Fibroblast of lung (primary cell): ENCODE measurements at regions not wholly inside any gene's neighbourhood (a gene's known extent, or its start where the extent isn't known, plus 50 kb on each side); places are given as distances from the start of the nearest gene placed in this dataset.

ENCODE experiments used
- DNase-seq, 2 donors: peaks; one replicate each; pipeline versions ENCODE4 v3.0.0 to v3.0.0-alpha.2; 2010; ENCODE audit warnings: low read depth in 2 of 2
- H2AFZ ChIP-seq: 2 replicates; pipeline ENCODE4 v1.5.1; 2012; ENCODE audit warnings: low read length, control low read depth, inconsistent platforms
- H3K27ac ChIP-seq: 2 replicates; pipeline ENCODE4 v1.5.1; 2011; ENCODE audit warnings: low read length, control low read depth; ENCODE audit not compliant: insufficient read depth
- H3K27me3 ChIP-seq: 2 replicates; pipeline ENCODE4 v1.5.1; 2011; ENCODE audit warnings: mild to moderate bottlenecking, low read length; ENCODE audit not compliant: control insufficient read depth, insufficient read depth
- H3K36me3 ChIP-seq: 2 replicates; pipeline ENCODE4 v1.5.1; 2011; ENCODE audit warnings: low read length; ENCODE audit not compliant: control insufficient read depth, insufficient read depth
- H3K4me1 ChIP-seq: 2 replicates; pipeline ENCODE4 v1.5.1; 2011; ENCODE audit warnings: low read length; ENCODE audit not compliant: control insufficient read depth, insufficient read depth; ENCODE audit errors: extremely low read depth
- H3K4me2 ChIP-seq: 2 replicates; pipeline ENCODE4 v1.5.1; 2011; ENCODE audit warnings: low read length, control low read depth; ENCODE audit not compliant: insufficient read depth; ENCODE audit errors: extremely low read depth
- H3K4me3 ChIP-seq, 4 experiments: fragments of 200-600 bp in 1 of 4; sonication (generic) in 1 of 4; replicated peaks in 1 of 4; 2 replicates each; pipeline ENCODE4 v1.5.1; 2011 to 2016; ENCODE audit warnings: low read length in 4 of 4, low read depth in 3 of 4, mild to moderate bottlenecking in 3 of 4, control low read depth in 2 of 4, inconsistent platforms in 1 of 4, mixed read lengths in 1 of 4; ENCODE audit not compliant: insufficient read depth in 1 of 4; ENCODE audit errors: control extremely low read depth in 1 of 4
- H3K79me2 ChIP-seq: 2 replicates; pipeline ENCODE4 v1.5.1; 2012; ENCODE audit warnings: mild to moderate bottlenecking, low read length, inconsistent platforms; ENCODE audit not compliant: control insufficient read depth, insufficient read depth
- H3K9ac ChIP-seq: 2 replicates; pipeline ENCODE4 v1.5.1; 2011; ENCODE audit warnings: mild to moderate bottlenecking, low read length, control low read depth; ENCODE audit not compliant: insufficient read depth
- H3K9me3 ChIP-seq: 2 replicates; pipeline ENCODE4 v1.5.1; 2012; ENCODE audit warnings: low read depth, low read length; ENCODE audit not compliant: control insufficient read depth, insufficient read depth
- H4K20me1 ChIP-seq: 2 replicates; pipeline ENCODE4 v1.5.1; 2011; ENCODE audit warnings: low read length; ENCODE audit not compliant: control insufficient read depth, insufficient read depth; ENCODE audit errors: extremely low read depth
- CTCF ChIP-seq, 2 donors: IDR thresholded peaks in 1 of 2; conservative IDR thresholded peaks in 1 of 2; 1 replicate in 1 of 2; 2 replicates in 1 of 2; pipeline ENCODE4 v1.5.1; 2011 to 2012; ENCODE audit warnings: low read length in 2 of 2, control low read depth in 1 of 2, inconsistent platforms in 1 of 2, low read depth in 1 of 2, mild to moderate bottlenecking in 1 of 2
- EZH2 ChIP-seq: IDR thresholded peaks from 2 replicates; pipeline ENCODE4 v1.5.1; 2012; ENCODE audit warnings: low read length, control low read depth, mild to moderate bottlenecking; ENCODE audit errors: missing control alignments

GRCh38 chr19:5250127-5250659 lies 90.4 kb downstream of the PTPRS start:
- H3K9ac ChIP-seq: no peak overlapping the region
- TF ChIP-seq CTCF (conservative IDR thresholded peaks at IDR 0.05 in 1 of 2, IDR thresholded peaks at IDR 0.05 in 1 of 2; ENCODE audit: low read depth in 1 of 2, low read length in 2 of 2) (no peak), EZH2 (no peak)
- H2AFZ ChIP-seq: no peak overlapping the region
- H3K27me3 ChIP-seq: no peaks in the 10 kb centered on the region
- no peaks in the 10 kb centered on the region for H3K79me2 ChIP-seq
- H3K4me2 ChIP-seq: no peak overlapping the region
- no peaks in the 10 kb centered on the region for H3K4me1 ChIP-seq
- H4K20me1 ChIP-seq: no peaks in the 10 kb centered on the region
- H3K27ac ChIP-seq: no peak overlapping the region
- H3K9me3 ChIP-seq: no peaks in the 10 kb centered on the region
- DNase-seq: no peak
- no peak overlapping the region for H3K4me3 ChIP-seq
- peaks cover 3% of the 10 kb centered on the region for H3K36me3 ChIP-seq

GRCh38 chr19:5249526-5249925 lies 91.1 kb downstream of the PTPRS start:
- Histone ChIP-seq H3K9me3 (no peaks in the 10 kb centered on the region), H3K27ac (no peak overlapping the region), H3K9ac (no peak overlapping the region), H2AFZ (no peak overlapping the region), H3K27me3 (no peaks in the 10 kb centered on the region), H3K4me3 (no peak overlapping the region), H4K20me1 (no peaks in the 10 kb centered on the region), H3K4me2 (no peak overlapping the region), H3K36me3 (peaks cover 3% of the 10 kb centered on the region), H3K4me1 (no peaks in the 10 kb centered on the region), H3K79me2 (no peaks in the 10 kb centered on the region)
- DNase-seq: no peak
- TF ChIP-seq EZH2 (no peak), CTCF (conservative IDR thresholded peaks at IDR 0.05 in 1 of 2, IDR thresholded peaks at IDR 0.05 in 1 of 2; ENCODE audit: low read depth in 1 of 2, low read length in 2 of 2) (no peak)

GRCh38 chr19:5247957-5248705 lies 92.5 kb downstream of the PTPRS start:
- H2AFZ ChIP-seq: no peak overlapping the region
- H3K4me2 ChIP-seq: no peak overlapping the region
- no peaks in the 10 kb centered on the region for H3K79me2 ChIP-seq
- no peaks in the 10 kb centered on the region for H3K4me1 ChIP-seq
- no peak overlapping the region for H3K9ac ChIP-seq
- H4K20me1 ChIP-seq: no peaks in the 10 kb centered on the region
- TF ChIP-seq CTCF (conservative IDR thresholded peaks at IDR 0.05 in 1 of 2, IDR thresholded peaks at IDR 0.05 in 1 of 2; ENCODE audit: low read depth in 1 of 2, low read length in 2 of 2) (no peak), EZH2 (no peak)
- H3K36me3 ChIP-seq: peaks cover 10% of the 10 kb centered on the region
- no peak overlapping the region for H3K27ac ChIP-seq
- no peak overlapping the region for H3K4me3 ChIP-seq
- no peak for DNase-seq
- no peaks in the 10 kb centered on the region for H3K27me3 ChIP-seq
- no peaks in the 10 kb centered on the region for H3K9me3 ChIP-seq
